ENCODE measurements at regions not wholly inside any gene's neighbourhood (a gene's known extent, or its start where the extent isn't known, plus 50 kb on each side); places are given as distances from the start of the nearest gene placed in this dataset.

GRCh38 chr3:95565502-95565901 is 1248.9 kb upstream of the EPHA6 start:
- no peak for TF ChIP-seq CTCF (tag by site-specific recombination; IDR thresholded peaks at IDR 0.05)
- TF ChIP-seq PRDM2 (tag by site-specific recombination; IDR thresholded peaks at IDR 0.05; ENCODE audit: borderline replicate concordance) = no peak
- no peak for TF ChIP-seq KLF7 (tag by site-specific recombination; IDR thresholded peaks at IDR 0.05; ENCODE audit: borderline replicate concordance)
- no peak for TF ChIP-seq ZNF2 (tag by site-specific recombination; IDR thresholded peaks at IDR 0.05)
- no peak for TF ChIP-seq TSHZ1 (tag by site-specific recombination; IDR thresholded peaks at IDR 0.05; ENCODE audit: borderline replicate concordance)
- TF ChIP-seq ZNF529 (tag by site-specific recombination; IDR thresholded peaks at IDR 0.05; ENCODE audit: insufficient replicate concordance) = no peak
- TF ChIP-seq TRIM28 (IDR thresholded peaks at IDR 0.05; ENCODE audit: borderline replicate concordance, low read length) = no peak

Data from HEK293 (cell line).